Activated naive CD4-positive, alpha-beta T cell treated with anti-CD3 and anti-CD28 coated beads, Interleukin-2, amount 50 U/mL, for 24 hours (primary cell): ENCODE measurements at regions not wholly inside any gene's neighbourhood (a gene's known extent, or its start where the extent isn't known, plus 50 kb on each side); places are given as distances from the start of the nearest gene placed in this dataset.

Experiments used
- H3K27ac Mint-ChIP-seq: one replicate; pipeline ENCODE4 v1.8.0; 2021; ENCODE audit warnings: mild to moderate bottlenecking, mixed read lengths
- H3K27me3 Mint-ChIP-seq: one replicate; pipeline ENCODE4 v1.8.0; 2021; ENCODE audit warnings: mixed read lengths
- H3K36me3 Mint-ChIP-seq: one replicate; pipeline ENCODE4 v1.8.0; 2021; ENCODE audit warnings: mixed read lengths
- H3K4me1 Mint-ChIP-seq: one replicate; pipeline ENCODE4 v1.8.0; 2021; ENCODE audit warnings: mixed read lengths
- H3K4me3 Mint-ChIP-seq: one replicate; pipeline ENCODE4 v1.8.0; 2021; ENCODE audit warnings: mild to moderate bottlenecking, mixed read lengths
- H3K9me3 Mint-ChIP-seq: one replicate; pipeline ENCODE4 v1.8.0; 2021; ENCODE audit warnings: mixed read lengths

DNA sequence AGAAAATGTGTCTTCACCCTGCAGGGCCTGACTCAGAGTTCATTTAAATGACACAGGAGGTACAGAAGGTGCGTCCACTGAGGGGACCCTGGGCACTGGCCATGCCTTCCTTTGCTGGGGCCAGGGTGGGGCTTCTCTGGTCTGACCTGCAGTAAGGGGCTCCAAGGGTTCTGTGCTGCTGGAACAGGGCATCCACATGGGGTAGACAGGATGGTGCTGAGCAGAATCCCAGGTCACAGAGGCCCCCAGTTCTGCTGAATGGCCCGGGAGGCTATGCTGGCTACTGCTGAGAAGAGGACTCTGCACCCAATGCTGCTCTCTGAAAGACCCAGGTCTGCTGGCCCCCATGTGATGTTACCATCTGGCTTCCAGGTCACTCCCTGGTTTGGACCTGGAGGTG lies 150.4 kb upstream of the GGTLC1 start:
- Mint-ChIP-seq H3K27ac (no peak overlapping the region), H3K4me1 (no peaks in the 10 kb centered on the region), H3K9me3 (no peaks in the 10 kb centered on the region), H3K27me3 (no peaks in the 10 kb centered on the region), H3K36me3 (no peaks in the 10 kb centered on the region), H3K4me3 (no peak overlapping the region)

DNA sequence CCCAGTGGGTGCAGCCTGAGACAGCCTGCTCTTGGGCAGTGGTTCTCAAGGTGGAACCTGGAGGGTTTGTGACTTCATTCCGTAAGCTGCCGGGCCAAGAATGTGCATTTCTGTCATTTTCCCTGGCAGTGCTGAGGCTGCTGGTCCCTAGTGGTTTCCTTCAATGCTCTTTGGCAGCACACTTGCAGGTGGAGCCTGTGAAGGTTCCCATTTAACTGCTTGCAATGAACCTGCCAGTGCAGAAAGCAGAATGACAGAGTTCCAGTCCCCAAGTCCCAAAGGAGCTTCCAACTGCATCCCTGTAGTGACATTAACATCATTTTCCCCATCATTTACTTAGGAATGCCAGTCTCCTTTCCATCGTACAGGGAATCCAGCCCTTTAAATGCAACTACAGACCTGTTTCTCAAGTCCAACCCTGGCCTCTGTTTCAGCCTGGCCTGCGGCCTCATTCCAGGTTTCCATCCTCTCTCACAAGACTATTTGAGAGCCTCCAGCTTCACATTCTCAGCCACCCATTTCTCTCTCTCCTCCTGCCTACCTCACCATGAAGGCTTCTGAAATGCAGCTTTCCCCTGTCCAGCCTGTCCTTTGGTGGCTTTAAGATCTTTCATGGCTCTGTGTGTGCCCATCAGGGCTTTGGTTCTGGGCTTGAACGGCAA lies 149.7 kb upstream of the GGTLC1 start:
- Mint-ChIP-seq H3K27ac (no peak overlapping the region), H3K36me3 (no peaks in the 10 kb centered on the region), H3K4me1 (no peaks in the 10 kb centered on the region), H3K4me3 (no peak overlapping the region), H3K9me3 (no peaks in the 10 kb centered on the region), H3K27me3 (no peaks in the 10 kb centered on the region)

- H3K4me1 Mint-ChIP-seq: peaks cover 6% of the 10 kb centered on the region
- H3K27me3 Mint-ChIP-seq: no peaks in the 10 kb centered on the region
- H3K36me3 Mint-ChIP-seq: no peaks in the 10 kb centered on the region
- H3K4me3 Mint-ChIP-seq: no peak overlapping the region
- peaks cover 4% of the 10 kb centered on the region for H3K9me3 Mint-ChIP-seq
- H3K27ac Mint-ChIP-seq: no peak overlapping the region
Observed at GRCh38 chr20:24136659-24137246, 148.2 kb upstream of the GGTLC1 start.

DNA sequence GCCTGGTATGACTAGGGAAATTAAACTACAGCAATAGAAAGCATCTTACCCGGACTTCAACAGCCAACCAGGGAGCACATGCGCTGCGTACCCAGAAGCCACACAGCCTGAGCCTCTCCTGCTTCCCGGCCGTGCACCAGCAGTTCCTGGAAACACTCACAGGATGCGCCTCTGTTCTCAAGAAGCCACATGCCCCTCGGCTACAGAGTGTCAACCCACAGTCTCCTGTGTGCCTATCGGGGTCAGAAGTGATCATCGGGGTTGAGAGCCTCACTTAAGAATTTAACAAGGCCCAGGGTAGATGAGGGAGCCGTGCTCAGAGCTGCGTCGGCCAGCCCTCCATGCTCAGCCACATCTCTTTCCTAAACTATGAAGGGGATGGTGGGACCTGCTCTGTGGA lies 147.2 kb upstream of the GGTLC1 start:
- Mint-ChIP-seq H3K4me1 (peaks cover 10% of the 10 kb centered on the region), H3K4me3 (no peak overlapping the region), H3K9me3 (peaks cover 4% of the 10 kb centered on the region), H3K27ac (no peak overlapping the region), H3K36me3 (no peaks in the 10 kb centered on the region), H3K27me3 (no peaks in the 10 kb centered on the region)

DNA sequence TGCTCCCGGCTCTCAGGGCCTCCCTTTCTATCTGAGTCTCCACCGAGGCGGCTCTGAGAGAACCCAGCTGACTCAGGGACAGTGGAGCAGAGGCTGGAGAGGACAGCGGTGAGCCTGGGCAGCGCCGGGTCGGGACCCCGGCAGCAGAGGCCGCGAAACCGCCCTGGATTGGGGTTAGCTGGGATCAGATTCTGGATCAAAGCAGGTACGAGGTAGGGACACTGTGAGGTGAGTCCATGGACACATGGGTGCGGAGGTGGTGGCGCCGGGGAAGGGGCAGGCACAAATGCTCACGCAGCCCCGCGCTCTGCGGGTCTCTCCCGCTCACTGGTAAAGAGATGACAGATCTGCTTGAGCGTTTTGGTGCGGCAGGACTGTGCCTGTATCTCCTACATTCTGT lies 146.4 kb upstream of the GGTLC1 start:
- Mint-ChIP-seq H3K36me3 (no peaks in the 10 kb centered on the region), H3K27me3 (no peaks in the 10 kb centered on the region), H3K4me1 (peaks cover 10% of the 10 kb centered on the region)

DNA sequence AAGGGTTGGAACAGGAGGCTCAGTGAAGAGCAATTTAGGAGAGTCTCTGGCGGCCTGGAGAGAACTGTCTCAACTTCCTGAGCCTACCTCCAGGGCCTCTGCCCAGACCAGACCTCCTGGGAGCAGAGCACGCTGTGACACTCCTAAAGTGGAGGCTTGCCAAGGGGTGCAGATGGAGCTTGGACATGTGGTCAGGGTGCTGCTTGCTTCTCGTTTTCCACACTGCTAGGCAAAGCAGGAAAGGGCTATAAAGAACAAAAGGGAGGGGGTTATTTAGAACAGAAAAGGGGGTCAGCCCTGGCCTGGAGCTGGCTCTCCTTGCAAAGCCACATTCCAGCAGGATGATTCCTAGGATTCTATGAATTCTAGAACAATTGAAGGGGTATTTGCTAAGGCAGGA lies 145.7 kb upstream of the GGTLC1 start:
- Mint-ChIP-seq H3K36me3 (no peaks in the 10 kb centered on the region), H3K9me3 (peaks cover 4% of the 10 kb centered on the region), H3K4me3 (no peak overlapping the region), H3K4me1 (peaks cover 10% of the 10 kb centered on the region), H3K27me3 (no peaks in the 10 kb centered on the region), H3K27ac (no peak overlapping the region)

More for the DNA sequence above, 146.4 kb upstream of the GGTLC1 start:
- Mint-ChIP-seq H3K4me3 (no peak overlapping the region), H3K27ac (no peak overlapping the region), H3K9me3 (peaks cover 4% of the 10 kb centered on the region)

DNA sequence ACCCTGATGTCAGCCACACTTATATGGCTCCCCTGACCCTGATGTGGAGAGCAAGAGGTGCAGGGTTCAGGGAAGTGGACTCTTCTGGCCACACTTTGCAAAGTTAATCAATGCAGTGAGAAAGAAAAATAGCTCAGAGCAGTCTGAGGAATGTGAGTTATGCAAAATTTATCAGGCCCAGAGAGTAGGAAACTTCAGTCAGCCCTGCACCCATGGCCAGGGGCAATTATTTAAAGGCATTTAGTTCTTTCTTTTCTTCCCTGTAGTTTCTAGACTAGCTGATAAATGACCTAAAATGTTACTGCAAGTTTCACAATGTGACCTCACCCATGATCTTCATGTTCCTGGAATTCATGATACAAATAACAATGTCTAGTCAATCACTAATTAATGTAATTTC lies 143.7 kb upstream of the GGTLC1 start:
- Mint-ChIP-seq H3K4me1 (peaks cover 10% of the 10 kb centered on the region), H3K27ac (no peak overlapping the region), H3K4me3 (no peak overlapping the region), H3K27me3 (no peaks in the 10 kb centered on the region), H3K36me3 (no peaks in the 10 kb centered on the region), H3K9me3 (peaks cover 4% of the 10 kb centered on the region)

DNA sequence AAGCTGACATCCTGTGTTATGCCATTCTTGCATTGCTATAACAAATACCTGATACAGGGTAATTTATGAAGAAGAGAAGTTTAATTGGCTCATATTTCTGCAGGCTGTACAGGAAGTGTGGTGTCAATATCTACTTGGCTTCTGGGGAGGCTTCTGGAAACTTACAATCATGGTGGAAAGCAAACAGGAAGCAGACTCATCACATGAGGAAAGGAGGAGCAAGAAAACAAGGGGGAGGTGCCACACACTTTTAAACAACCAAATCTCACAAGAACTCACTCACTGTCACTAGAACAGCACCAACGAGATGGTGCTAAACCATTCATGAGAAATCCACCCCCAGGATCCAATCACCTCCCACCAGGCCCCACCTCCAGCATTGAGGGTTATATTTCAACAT lies 143.1 kb upstream of the GGTLC1 start:
- H3K4me3 Mint-ChIP-seq: no peak overlapping the region

GRCh38 chr20:24131281-24131680 lies 142.7 kb upstream of the GGTLC1 start:
- H3K27ac Mint-ChIP-seq: no peak overlapping the region
- peaks cover 10% of the 10 kb centered on the region for H3K4me1 Mint-ChIP-seq
- H3K9me3 Mint-ChIP-seq: peaks cover 4% of the 10 kb centered on the region
- H3K4me3 Mint-ChIP-seq: no peak overlapping the region
- no peaks in the 10 kb centered on the region for H3K36me3 Mint-ChIP-seq
- peaks cover 1% of the 10 kb centered on the region for H3K27me3 Mint-ChIP-seq

More for the DNA sequence above, 143.1 kb upstream of the GGTLC1 start:
- peaks cover 4% of the 10 kb centered on the region for H3K9me3 Mint-ChIP-seq
- H3K27ac Mint-ChIP-seq: no peak overlapping the region
- peaks cover 10% of the 10 kb centered on the region for H3K4me1 Mint-ChIP-seq
- no peaks in the 10 kb centered on the region for H3K36me3 Mint-ChIP-seq
- no peaks in the 10 kb centered on the region for H3K27me3 Mint-ChIP-seq

DNA sequence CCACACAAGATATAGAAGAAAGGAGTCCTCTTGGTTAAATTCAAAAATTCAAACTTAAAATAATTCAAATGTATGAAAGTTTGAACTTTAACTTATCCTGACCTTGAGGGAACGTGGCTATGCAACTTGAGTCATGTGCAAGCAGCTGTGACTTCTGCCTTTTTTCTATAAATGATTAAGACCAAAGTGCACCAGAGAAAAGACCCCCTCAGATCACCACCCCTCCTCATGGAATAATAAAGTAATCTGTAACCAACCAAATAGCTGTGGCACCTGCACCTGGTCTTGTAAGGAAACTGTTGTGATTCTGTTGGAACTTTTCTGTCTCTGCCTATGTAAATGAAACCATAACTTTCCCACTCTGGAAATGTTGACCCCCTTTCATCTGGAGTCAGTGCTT lies 141.1 kb upstream of the GGTLC1 start:
- H3K9me3 Mint-ChIP-seq: peaks cover 4% of the 10 kb centered on the region
- H3K4me3 Mint-ChIP-seq: no peak overlapping the region
- H3K27ac Mint-ChIP-seq: no peak overlapping the region
- H3K27me3 Mint-ChIP-seq: peaks cover 4% of the 10 kb centered on the region
- peaks cover 10% of the 10 kb centered on the region for H3K4me1 Mint-ChIP-seq
- no peaks in the 10 kb centered on the region for H3K36me3 Mint-ChIP-seq

GRCh38 chr20:24124951-24125650 lies 136.5 kb upstream of the GGTLC1 start:
- H3K4me1 Mint-ChIP-seq: no peaks in the 10 kb centered on the region
- no peak overlapping the region for H3K4me3 Mint-ChIP-seq
- H3K27ac Mint-ChIP-seq: no peak overlapping the region
- H3K9me3 Mint-ChIP-seq: no peaks in the 10 kb centered on the region
- H3K36me3 Mint-ChIP-seq: no peaks in the 10 kb centered on the region
- H3K27me3 Mint-ChIP-seq: peaks cover 4% of the 10 kb centered on the region

DNA sequence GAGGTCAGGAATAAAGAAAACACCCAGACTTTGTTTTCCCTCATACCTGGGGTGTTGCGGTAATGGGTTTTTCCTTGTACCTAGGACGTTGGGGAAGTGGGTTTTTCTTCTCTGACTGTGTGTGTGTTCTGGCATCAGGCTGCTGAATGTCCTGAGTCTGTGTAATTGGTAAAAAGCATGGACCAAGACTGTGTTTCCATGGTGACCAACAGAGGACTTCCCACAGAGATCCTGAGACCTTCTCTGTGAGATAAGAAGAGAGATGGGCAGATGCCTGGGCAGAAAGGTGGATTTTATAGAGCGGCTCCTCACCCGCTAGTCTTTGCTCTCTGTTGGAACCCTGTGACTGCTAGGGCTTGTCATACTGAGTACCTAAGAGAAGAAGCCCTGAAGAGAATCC lies 135.4 kb upstream of the GGTLC1 start:
- Mint-ChIP-seq H3K27me3 (peaks cover 4% of the 10 kb centered on the region), H3K36me3 (no peaks in the 10 kb centered on the region), H3K9me3 (no peaks in the 10 kb centered on the region), H3K27ac (no peak overlapping the region), H3K4me3 (no peak overlapping the region), H3K4me1 (no peaks in the 10 kb centered on the region)

DNA sequence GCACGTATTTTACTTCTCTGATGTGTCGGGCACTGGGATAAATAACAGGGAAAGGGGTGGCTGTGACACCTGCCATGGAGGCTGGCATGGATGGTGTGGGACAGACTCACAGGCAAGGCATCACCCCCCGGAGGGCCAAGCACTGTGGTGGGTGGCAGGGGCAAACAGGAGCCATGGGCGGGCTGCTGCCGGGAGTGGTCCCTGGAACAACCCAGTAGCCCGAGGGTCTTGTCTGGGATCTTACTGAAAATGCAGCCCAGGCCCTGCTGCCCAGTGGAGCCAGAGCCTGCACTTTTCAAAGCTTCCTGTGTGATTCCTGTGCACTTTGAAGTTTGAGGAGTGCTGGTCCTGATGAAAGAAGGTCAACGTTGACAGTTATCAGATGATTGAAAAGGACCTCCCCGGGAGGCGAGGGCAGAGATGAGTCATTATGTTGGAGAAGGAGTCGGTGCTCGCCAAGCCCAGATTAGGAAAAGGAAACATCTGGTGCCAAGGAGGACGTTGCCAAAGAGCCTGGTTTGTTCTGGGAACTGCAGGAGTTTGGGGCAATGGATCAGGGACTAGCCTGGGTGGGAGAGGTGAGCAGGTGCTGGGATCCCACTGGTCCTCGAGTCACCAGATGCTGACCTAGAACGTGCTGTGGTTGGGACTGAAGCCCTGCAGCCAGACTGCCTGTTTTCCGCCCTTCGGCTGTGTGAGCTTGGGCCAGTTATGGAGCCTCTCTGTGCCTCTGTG lies 130.0 kb upstream of the GGTLC1 start:
- Mint-ChIP-seq H3K36me3 (no peaks in the 10 kb centered on the region), H3K9me3 (no peaks in the 10 kb centered on the region), H3K4me3 (no peak overlapping the region), H3K27me3 (no peaks in the 10 kb centered on the region), H3K4me1 (no peaks in the 10 kb centered on the region), H3K27ac (no peak overlapping the region)

GRCh38 chr20:24118034-24118433 lies 129.5 kb upstream of the GGTLC1 start:
- no peaks in the 10 kb centered on the region for H3K36me3 Mint-ChIP-seq
- H3K9me3 Mint-ChIP-seq: no peaks in the 10 kb centered on the region
- no peaks in the 10 kb centered on the region for H3K27me3 Mint-ChIP-seq
- no peak overlapping the region for H3K27ac Mint-ChIP-seq
- no peak overlapping the region for H3K4me3 Mint-ChIP-seq
- no peaks in the 10 kb centered on the region for H3K4me1 Mint-ChIP-seq

- Mint-ChIP-seq H3K9me3 (no peaks in the 10 kb centered on the region), H3K4me3 (no peak overlapping the region), H3K4me1 (no peaks in the 10 kb centered on the region), H3K27ac (no peak overlapping the region), H3K36me3 (no peaks in the 10 kb centered on the region), H3K27me3 (no peaks in the 10 kb centered on the region)
Observed at GRCh38 chr20:24117383-24117782, 128.8 kb upstream of the GGTLC1 start.

DNA sequence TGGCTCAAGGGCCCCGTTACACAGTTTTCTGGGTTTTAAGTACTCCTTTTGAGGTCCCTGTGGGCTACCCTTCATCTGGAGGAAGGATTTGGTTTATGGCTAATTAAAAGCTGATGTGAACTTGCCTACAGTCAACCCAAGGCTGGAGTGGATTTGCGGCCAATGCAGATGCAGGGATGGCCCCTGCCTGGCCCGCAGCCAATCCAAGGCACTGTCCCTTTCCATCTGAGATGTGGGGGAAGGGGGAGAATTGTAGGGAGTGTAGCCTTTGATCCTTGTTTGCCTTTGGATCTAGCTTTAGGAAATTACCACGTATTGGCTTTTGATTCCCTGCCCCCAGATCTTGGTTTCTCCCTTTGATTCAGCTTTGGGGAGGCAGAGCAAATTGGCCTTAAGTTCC lies 128.0 kb upstream of the GGTLC1 start:
- H3K4me3 Mint-ChIP-seq: no peak overlapping the region
- no peaks in the 10 kb centered on the region for H3K36me3 Mint-ChIP-seq
- no peaks in the 10 kb centered on the region for H3K9me3 Mint-ChIP-seq
- no peaks in the 10 kb centered on the region for H3K27me3 Mint-ChIP-seq
- no peaks in the 10 kb centered on the region for H3K4me1 Mint-ChIP-seq
- H3K27ac Mint-ChIP-seq: no peak overlapping the region
